ENCODE measurements at regions not wholly inside any gene's neighbourhood (a gene's known extent, or its start where the extent isn't known, plus 50 kb on each side); places are given as distances from the start of the nearest gene placed in this dataset.

DNA sequence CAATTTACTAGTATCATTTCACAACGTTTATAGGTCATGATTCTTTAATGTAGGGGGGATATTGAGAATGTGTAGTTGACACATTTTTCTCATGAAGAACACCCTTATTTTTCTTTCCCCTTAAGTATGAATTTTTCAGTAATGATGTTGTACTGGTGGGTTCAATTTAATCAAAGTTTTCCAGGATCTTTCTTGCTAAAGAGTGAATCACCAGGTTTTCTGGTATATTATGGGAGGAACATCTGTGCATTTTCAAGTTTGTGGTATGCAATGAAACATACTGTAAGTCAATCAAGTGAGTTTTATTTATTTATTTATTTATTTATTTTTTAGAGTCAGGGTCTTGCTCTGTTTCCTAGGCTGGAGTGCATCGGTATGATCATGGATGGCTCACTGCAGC, 221.2 kb upstream of the PTGFR start:
- TF ChIP-seq POLR2A (IDR thresholded peaks at IDR 0.05) (no peak), POLR2AphosphoS5 (IDR thresholded peaks at IDR 0.05) (no peak)
- TF ChIP-seq, protein P1, sequence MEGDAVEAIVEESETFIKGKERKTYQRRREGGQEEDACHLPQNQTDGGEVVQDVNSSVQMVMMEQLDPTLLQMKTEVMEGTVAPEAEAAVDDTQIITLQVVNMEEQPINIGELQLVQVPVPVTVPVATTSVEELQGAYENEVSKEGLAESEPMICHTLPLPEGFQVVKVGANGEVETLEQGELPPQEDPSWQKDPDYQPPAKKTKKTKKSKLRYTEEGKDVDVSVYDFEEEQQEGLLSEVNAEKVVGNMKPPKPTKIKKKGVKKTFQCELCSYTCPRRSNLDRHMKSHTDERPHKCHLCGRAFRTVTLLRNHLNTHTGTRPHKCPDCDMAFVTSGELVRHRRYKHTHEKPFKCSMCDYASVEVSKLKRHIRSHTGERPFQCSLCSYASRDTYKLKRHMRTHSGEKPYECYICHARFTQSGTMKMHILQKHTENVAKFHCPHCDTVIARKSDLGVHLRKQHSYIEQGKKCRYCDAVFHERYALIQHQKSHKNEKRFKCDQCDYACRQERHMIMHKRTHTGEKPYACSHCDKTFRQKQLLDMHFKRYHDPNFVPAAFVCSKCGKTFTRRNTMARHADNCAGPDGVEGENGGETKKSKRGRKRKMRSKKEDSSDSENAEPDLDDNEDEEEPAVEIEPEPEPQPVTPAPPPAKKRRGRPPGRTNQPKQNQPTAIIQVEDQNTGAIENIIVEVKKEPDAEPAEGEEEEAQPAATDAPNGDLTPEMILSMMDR (IDR thresholded peaks at IDR 0.05 in 8 of 11, conservative IDR thresholded peaks at IDR 0.05 in 3 of 11): no peak

All from spleen (tissue), 7 donors.